ENCODE measurements at regions not wholly inside any gene's neighbourhood (a gene's known extent, or its start where the extent isn't known, plus 50 kb on each side); places are given as distances from the start of the nearest gene placed in this dataset.
"Not testable (repeated sequence)": the region's sequence is repeated elsewhere in the genome, so short reads cannot be mapped to it uniquely, and the experiment has no call there.

- FAIRE-seq: no peak
These were observed 130.5 kb downstream of the VEGFA start for GRCh38 chr6:43900560-43900915.

- no peak for FAIRE-seq
These were observed 129.8 kb downstream of the VEGFA start for GRCh38 chr6:43899830-43900229.

GRCh38 chr6:43898358-43899131 is 128.5 kb downstream of the VEGFA start:
- no peak for FAIRE-seq

- no peak for FAIRE-seq
These were observed 127.7 kb downstream of the VEGFA start for GRCh38 chr6:43897571-43898302.

- FAIRE-seq: no peak
These were observed 126.6 kb downstream of the VEGFA start for GRCh38 chr6:43896329-43897255.

- FAIRE-seq: no peak
These were observed 125.8 kb downstream of the VEGFA start for GRCh38 chr6:43895656-43896328.

GRCh38 chr6:43893073-43893472 is 123.1 kb downstream of the VEGFA start:
- no peak for FAIRE-seq

GRCh38 chr6:43891072-43891870 is 121.3 kb downstream of the VEGFA start:
- no peak for FAIRE-seq

DNA sequence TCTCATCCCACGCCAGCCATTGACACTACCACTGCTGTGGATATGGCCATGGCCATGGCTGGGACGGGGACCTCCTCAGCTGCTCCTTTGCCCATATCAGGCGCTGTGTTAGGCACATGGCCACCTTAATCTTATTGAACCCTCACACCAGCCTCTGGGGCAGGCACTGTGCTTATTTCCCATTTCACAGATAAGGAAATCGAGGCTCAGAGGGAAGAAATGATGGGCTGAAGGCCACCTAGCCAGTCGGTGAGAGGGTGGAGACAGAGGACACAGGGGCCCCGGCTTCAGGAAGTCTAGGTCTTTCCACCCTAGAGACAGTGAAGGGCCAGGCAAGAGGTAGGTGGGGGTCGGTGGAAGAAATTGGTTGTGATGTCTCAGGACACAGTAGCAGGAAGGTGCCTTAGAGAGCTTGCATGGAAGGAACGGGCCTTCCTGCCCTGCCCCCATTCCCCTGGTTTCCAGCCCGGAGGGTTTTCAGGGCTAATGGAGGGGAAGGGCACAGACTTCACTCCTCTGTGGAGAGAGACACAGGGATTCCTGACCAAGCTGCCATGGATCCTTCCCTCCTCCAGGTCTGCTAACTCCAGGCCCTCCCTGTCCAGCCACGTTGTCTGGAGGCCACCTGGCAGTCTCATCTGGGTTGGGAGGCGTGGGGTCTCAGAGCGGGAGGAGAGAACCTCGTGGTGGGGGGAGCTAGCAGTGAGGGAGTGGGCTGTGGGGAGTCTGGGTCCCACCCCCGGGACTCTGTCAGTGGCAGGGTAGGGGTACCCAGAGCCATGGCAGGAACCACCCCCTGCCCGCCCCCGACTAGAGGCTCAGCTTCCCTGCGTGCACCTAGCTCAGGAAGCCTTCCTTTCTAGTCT is 120.4 kb downstream of the VEGFA start:
- FAIRE-seq: no peak

DNA sequence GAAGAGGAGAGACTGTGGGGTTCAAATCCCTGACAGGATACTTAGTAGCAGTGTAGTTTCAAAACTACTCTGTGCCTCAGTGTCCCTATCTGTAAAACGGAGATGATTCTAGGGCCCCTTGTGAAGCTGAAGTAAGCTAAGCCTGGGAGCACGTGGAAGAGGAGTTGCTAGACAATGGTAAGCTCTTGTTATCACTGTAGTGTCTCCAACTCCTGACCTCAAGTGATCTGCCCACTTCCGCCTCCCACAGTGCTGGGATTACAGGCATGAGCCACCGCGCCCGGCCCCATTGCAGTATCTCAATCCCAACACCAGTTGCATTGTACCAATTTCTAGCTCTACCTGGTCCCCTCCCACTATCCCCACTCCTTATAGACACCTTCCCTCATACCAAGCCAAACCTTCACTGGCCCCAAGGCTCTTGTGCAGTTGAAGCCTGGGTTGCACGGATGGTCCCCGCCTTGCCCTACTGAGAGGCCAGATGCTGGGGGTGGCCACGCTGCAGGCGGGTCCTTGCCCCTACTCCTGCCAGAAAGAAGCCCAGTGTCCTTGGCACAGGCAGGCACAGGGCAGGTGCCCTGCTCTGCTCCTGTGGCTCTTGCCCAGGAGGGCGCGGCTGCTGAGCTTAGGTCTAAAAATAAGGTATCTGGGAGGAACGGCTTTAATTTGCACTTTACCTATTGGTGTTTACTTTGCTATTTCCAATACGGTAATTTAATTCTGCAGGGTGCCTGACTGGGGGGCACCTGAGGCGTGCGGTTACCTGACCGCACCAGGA is 118.1 kb downstream of the VEGFA start:
- FAIRE-seq: no peak

- no peak for FAIRE-seq
These were observed 117.4 kb downstream of the VEGFA start for GRCh38 chr6:43887340-43887858.

DNA sequence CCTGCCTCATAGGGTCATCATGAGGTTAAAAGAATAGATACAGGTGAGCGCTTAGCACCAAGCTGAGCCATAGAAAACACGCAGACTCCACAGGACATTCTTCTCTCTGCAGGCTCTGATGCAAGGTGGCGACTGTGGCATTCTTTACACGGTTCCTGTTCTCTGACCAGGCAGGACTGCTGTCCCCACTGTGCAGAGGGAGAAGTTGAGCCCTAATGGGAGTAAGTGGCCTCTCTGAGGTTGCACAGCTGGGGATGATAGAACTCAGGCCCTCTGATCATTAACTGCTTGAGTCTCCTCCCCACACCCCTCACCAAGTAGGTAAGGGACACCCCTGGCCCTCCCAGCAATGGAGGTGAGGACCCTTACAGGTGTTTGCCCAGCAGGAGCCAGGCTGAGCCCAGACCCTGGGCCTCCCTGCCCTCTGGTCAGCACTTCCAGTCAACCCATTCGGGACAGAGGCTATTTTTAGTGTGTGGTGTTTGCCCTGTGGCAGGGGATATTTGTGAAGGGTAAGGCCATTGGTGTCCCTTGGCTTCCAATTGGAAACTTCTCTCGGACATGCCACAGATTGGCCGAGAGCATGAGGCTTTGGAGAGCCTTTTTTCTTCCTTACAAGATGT is 116.8 kb downstream of the VEGFA start:
- no peak for FAIRE-seq

DNA sequence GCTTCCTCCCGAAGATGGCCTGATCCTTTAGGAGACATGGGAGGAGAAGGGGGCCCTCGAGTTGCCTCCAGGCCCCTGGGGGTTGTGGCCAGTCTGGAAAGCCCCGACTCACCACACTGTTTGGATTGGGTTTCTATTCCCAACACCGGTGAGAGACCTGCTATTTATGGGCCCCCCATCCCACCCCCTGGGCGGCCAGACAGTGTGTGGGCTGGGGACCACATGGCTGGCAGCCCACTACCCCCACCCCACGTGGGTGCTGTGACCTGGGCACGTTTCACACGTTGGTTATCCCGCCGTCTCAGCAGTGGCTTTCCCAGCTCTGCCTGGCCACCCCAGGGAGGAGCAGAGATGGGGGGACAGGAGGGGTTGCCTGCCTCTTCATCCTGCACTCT is 116.1 kb downstream of the VEGFA start:
- FAIRE-seq: no peak

- FAIRE-seq: no peak
These were observed 115.5 kb downstream of the VEGFA start for GRCh38 chr6:43885399-43886066.

- FAIRE-seq: no peak
These were observed 114.6 kb downstream of the VEGFA start for GRCh38 chr6:43884652-43885022.

GRCh38 chr6:43883847-43884651 is 114.0 kb downstream of the VEGFA start:
- no peak for FAIRE-seq

DNA sequence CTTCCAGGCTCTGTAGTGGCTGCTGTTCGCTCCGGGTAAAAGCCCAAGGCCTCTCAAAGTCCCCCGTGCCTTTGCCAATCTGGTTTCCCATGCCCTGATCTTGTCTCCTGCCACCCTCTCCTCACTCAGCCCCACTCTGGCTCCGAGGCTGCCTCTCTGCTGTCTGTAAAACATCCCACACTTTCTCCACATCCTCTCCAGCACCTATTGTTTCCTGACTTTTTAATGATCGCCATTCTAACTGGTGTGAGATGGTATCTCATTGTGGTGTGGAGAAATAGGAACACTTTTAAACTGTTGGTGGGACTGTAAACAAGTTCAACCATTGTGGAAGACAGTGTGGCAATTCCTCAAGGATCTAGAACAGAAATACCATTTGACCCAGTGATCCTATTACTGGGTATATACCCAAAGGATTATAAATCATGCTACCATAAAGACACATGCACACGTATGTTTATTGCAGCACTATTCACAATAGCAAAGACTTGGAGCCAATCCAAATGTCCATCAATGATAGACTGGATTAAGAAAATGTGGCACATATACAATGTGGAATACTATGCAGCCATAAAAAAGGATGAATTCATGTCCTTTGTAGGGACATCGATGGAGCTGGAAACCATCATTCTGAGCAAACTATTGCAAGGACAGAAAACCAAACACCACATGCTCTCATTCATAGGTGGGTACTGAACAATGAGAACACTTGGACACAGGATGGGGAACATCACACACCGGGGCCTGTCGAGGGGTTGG is 112.9 kb downstream of the VEGFA start:
- FAIRE-seq: not testable (repeated sequence)
